Thymus (tissue), 11 donors: ENCODE measurements at regions not wholly inside any gene's neighbourhood (a gene's known extent, or its start where the extent isn't known, plus 50 kb on each side); places are given as distances from the start of the nearest gene placed in this dataset.

Source experiments
- DNase-seq, 9 donors: peaks; one replicate each; pipeline ENCODE4 v3.0.0-alpha.2; 2013; ENCODE audit warnings: low spot score in 9 of 9, low read depth in 6 of 9, missing footprints in 1 of 9
- H3K27ac ChIP-seq, 2 donors: one replicate each; pipeline ENCODE4 v1.5.1; 2013; ENCODE audit warnings: control low read depth in 1 of 2, low read depth in 1 of 2, low read length in 1 of 2, mild to moderate bottlenecking in 1 of 2, moderate library complexity in 1 of 2
- H3K27me3 ChIP-seq, 2 donors: one replicate each; pipeline ENCODE4 v1.5.1; 2013; ENCODE audit warnings: low read length in 1 of 2; ENCODE audit not compliant: control insufficient read depth in 2 of 2, insufficient read depth in 1 of 2
- H3K36me3 ChIP-seq, 2 donors: one replicate each; pipeline ENCODE4 v1.5.1; 2013; ENCODE audit warnings: low read length in 1 of 2, mild to moderate bottlenecking in 1 of 2, moderate library complexity in 1 of 2; ENCODE audit not compliant: control insufficient read depth in 2 of 2, insufficient read depth in 2 of 2
- H3K4me1 ChIP-seq, 2 donors: one replicate each; pipeline ENCODE4 v1.5.1; 2013; ENCODE audit warnings: low read length in 2 of 2; ENCODE audit not compliant: control insufficient read depth in 2 of 2, insufficient read depth in 2 of 2
- H3K4me3 ChIP-seq, 2 donors: one replicate each; pipeline ENCODE4 v1.5.1; 2013; ENCODE audit warnings: low read length in 2 of 2, control low read depth in 1 of 2, mild to moderate bottlenecking in 1 of 2
- H3K9me3 ChIP-seq, 2 donors: one replicate each; pipeline ENCODE4 v1.5.1; 2013; ENCODE audit warnings: low read length in 1 of 2, mild to moderate bottlenecking in 1 of 2; ENCODE audit not compliant: control insufficient read depth in 2 of 2, insufficient read depth in 1 of 2
- WGBS: extraction: QIAGEN DNeasy Blood & Tissue Kit; methylation state at CpG from one replicate; pipeline ENCODE4 v1.1.7; 2013; 5-methylcytosine and 5-hydroxymethylcytosine counted together
- donor health status: healthy.

- 23% methylated on average over 4 of the region's 4 CpGs for WGBS
- H3K4me3 ChIP-seq, result no peak overlapping the region
- H3K36me3 ChIP-seq, result no peaks in the 10 kb centered on the region
- H3K27ac ChIP-seq, result no peak overlapping the region
- H3K9me3 ChIP-seq, result no peaks in the 10 kb centered on the region
- no peak for DNase-seq
- no peaks in the 10 kb centered on the region for H3K4me1 ChIP-seq
- H3K27me3 ChIP-seq, result no peaks in the 10 kb centered on the region
Measured at GRCh38 chr1:38203441-38203840, 156.8 kb upstream of the POU3F1 start.

- no peak for DNase-seq
- 87% methylated on average over 1 of the region's 1 CpG for WGBS
- H3K4me3 ChIP-seq, result no peak overlapping the region
Measured at GRCh38 chr1:38201431-38201830, 154.8 kb upstream of the POU3F1 start.

GRCh38 chr1:38198621-38199020 is 152.0 kb upstream of the POU3F1 start:
- H3K36me3 ChIP-seq, result no peaks in the 10 kb centered on the region
- WGBS, result 74% methylated on average over 2 of the region's 2 CpGs
- no peaks in the 10 kb centered on the region for H3K4me1 ChIP-seq
- H3K4me3 ChIP-seq, result no peak overlapping the region
- no peaks in the 10 kb centered on the region for H3K9me3 ChIP-seq
- DNase-seq, result no peak
- no peaks in the 10 kb centered on the region for H3K27me3 ChIP-seq
- H3K27ac ChIP-seq, result no peak overlapping the region

More at GRCh38 chr1:38201431-38201830, 154.8 kb upstream of the POU3F1 start:
- Histone ChIP-seq H3K27me3 (no peaks in the 10 kb centered on the region), H3K36me3 (no peaks in the 10 kb centered on the region), H3K27ac (no peak overlapping the region), H3K4me1 (no peaks in the 10 kb centered on the region), H3K9me3 (no peaks in the 10 kb centered on the region)

- no peak for DNase-seq
- H3K4me3 ChIP-seq, result no peak overlapping the region
- H3K27ac ChIP-seq, result no peak overlapping the region
- H3K9me3 ChIP-seq, result no peaks in the 10 kb centered on the region
- H3K4me1 ChIP-seq, result no peaks in the 10 kb centered on the region
- H3K36me3 ChIP-seq, result no peaks in the 10 kb centered on the region
- 91% methylated on average over 6 of the region's 6 CpGs for WGBS
- peaks cover 0 to 3% of the 10 kb centered on the region in 2 donors for H3K27me3 ChIP-seq
Measured at GRCh38 chr1:38198099-38198498, 151.5 kb upstream of the POU3F1 start.

GRCh38 chr1:38197312-38198061 is 150.9 kb upstream of the POU3F1 start:
- 90% methylated on average over 14 of the region's 14 CpGs for WGBS
- H3K27me3 ChIP-seq, result peaks cover 0 to 3% of the 10 kb centered on the region in 2 donors
- no peak for DNase-seq

GRCh38 chr1:38194472-38194871 is 147.9 kb upstream of the POU3F1 start:
- Histone ChIP-seq H3K27ac (no peak overlapping the region), H3K27me3 (peaks cover 0 to 8% of the 10 kb centered on the region in 2 donors), H3K4me3 (no peak overlapping the region), H3K9me3 (no peaks in the 10 kb centered on the region), H3K36me3 (no peaks in the 10 kb centered on the region), H3K4me1 (no peaks in the 10 kb centered on the region)
- 89% methylated on average over 6 of the region's 6 CpGs for WGBS
- no peak for DNase-seq

More at GRCh38 chr1:38197312-38198061, 150.9 kb upstream of the POU3F1 start:
- Histone ChIP-seq H3K4me1 (no peaks in the 10 kb centered on the region), H3K9me3 (no peaks in the 10 kb centered on the region), H3K4me3 (no peak overlapping the region), H3K27ac (no peak overlapping the region), H3K36me3 (no peaks in the 10 kb centered on the region)

- H3K9me3 ChIP-seq, result no peaks in the 10 kb centered on the region
- H3K4me3 ChIP-seq, result no peak overlapping the region
- 63% methylated on average over 3 of the region's 3 CpGs for WGBS
- H3K27ac ChIP-seq, result no peak overlapping the region
- DNase-seq, result no peak
- peaks cover 0 to 8% of the 10 kb centered on the region in 2 donors for H3K27me3 ChIP-seq
- H3K4me1 ChIP-seq, result no peaks in the 10 kb centered on the region
- no peaks in the 10 kb centered on the region for H3K36me3 ChIP-seq
Measured at GRCh38 chr1:38193040-38193439, 146.4 kb upstream of the POU3F1 start.

GRCh38 chr1:38191461-38191860 is 144.9 kb upstream of the POU3F1 start:
- Histone ChIP-seq H3K9me3 (no peaks in the 10 kb centered on the region), H3K4me3 (no peak overlapping the region), H3K27ac (no peak overlapping the region), H3K27me3 (peaks cover 0 to 8% of the 10 kb centered on the region in 2 donors), H3K4me1 (no peaks in the 10 kb centered on the region), H3K36me3 (no peaks in the 10 kb centered on the region)
- 28% methylated on average over 7 of the region's 7 CpGs for WGBS
- DNase-seq, result no peak

GRCh38 chr1:38190983-38191382 is 144.4 kb upstream of the POU3F1 start:
- no peak overlapping the region for H3K4me3 ChIP-seq
- WGBS, result 25% methylated on average over 5 of the region's 5 CpGs
- H3K27me3 ChIP-seq, result peaks cover 0 to 8% of the 10 kb centered on the region in 2 donors
- no peaks in the 10 kb centered on the region for H3K4me1 ChIP-seq
- no peak overlapping the region for H3K27ac ChIP-seq
- DNase-seq, result no peak
- H3K9me3 ChIP-seq, result no peaks in the 10 kb centered on the region
- H3K36me3 ChIP-seq, result no peaks in the 10 kb centered on the region
